ENCODE measurements at regions not wholly inside any gene's neighbourhood (a gene's known extent, or its start where the extent isn't known, plus 50 kb on each side); places are given as distances from the start of the nearest gene placed in this dataset.
"Not testable (repeated sequence)": the region's sequence is repeated elsewhere in the genome, so short reads cannot be mapped to it uniquely, and the experiment has no call there.

DNA sequence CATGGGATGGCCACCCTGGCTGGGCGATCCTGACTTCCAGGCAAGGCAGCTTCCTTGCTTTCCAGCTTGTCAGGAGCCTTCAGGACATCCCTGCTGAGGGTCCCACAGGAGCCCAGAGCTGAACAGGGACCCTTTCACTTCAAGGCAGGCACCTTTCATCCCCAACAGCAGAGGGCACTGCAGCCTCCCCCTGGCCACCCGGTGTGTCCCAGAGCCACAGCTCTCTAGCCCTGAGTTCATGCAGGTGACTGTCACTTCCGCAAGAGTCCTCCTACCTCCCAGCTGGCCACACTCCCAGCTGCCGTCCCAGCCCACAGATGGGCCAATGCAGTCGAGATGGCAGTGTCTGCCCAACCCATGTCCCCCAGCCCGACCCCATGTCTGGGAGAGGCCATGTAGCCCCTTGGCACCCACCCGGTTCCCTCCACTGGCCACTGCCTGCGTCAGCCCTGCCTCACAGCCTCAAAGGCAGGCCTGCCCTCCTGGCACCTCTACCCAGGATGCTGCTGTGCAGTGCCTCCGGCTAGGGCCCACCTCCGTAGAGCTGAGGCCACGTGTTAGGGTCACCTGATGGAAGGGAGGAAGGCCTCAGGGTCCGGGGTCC is 248.3 kb downstream of the CCDC74A start:
- not testable (repeated sequence) for H2AFZ ChIP-seq (ENCODE audit: low read depth, low read length)
- TF ChIP-seq, protein P1, sequence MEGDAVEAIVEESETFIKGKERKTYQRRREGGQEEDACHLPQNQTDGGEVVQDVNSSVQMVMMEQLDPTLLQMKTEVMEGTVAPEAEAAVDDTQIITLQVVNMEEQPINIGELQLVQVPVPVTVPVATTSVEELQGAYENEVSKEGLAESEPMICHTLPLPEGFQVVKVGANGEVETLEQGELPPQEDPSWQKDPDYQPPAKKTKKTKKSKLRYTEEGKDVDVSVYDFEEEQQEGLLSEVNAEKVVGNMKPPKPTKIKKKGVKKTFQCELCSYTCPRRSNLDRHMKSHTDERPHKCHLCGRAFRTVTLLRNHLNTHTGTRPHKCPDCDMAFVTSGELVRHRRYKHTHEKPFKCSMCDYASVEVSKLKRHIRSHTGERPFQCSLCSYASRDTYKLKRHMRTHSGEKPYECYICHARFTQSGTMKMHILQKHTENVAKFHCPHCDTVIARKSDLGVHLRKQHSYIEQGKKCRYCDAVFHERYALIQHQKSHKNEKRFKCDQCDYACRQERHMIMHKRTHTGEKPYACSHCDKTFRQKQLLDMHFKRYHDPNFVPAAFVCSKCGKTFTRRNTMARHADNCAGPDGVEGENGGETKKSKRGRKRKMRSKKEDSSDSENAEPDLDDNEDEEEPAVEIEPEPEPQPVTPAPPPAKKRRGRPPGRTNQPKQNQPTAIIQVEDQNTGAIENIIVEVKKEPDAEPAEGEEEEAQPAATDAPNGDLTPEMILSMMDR (IDR thresholded peaks at IDR 0.05; ENCODE audit: low read depth, low read length), result 0 out of 2 replicates have a peak, but pooled peaks have one; percentile 5

DNA sequence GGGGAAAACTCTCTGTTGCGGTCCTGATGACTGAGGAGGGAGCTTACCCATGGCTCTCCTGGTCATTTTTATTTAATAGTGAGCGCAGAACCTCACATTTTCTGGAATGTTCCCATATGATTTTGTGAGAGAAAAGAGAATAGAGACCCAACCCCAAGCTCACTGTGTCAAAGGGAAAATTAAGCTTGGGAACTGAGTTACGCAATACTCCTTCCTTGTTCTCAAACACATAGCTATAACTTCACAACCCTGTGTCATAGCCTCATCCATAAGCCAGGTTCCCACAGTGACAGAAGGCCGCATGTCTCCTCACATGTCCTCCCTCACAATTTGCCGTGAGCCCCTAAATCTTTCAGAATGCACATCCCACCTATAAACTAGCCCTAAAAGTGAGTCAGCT is 252.8 kb downstream of the CCDC74A start:
- not testable (repeated sequence) for H3K27me3 ChIP-seq (ENCODE audit: low read depth, low read length); H3K9me3 ChIP-seq (ENCODE audit: insufficient read depth, low read length); H4K20me1 ChIP-seq (ENCODE audit: insufficient read depth, low read length); H2AFZ ChIP-seq (ENCODE audit: low read depth, low read length); H3K4me1 ChIP-seq (ENCODE audit: low read length); H3K4me3 ChIP-seq (ENCODE audit: low read length); H3K27ac ChIP-seq (ENCODE audit: low read length); H3K4me2 ChIP-seq (ENCODE audit: low read length); H3K36me3 ChIP-seq (replicated peaks; ENCODE audit: low read depth, low read length); H3K79me2 ChIP-seq (ENCODE audit: low read length); H3K9ac ChIP-seq (ENCODE audit: low read length)

More for the DNA sequence above, 248.3 kb downstream of the CCDC74A start:
- not testable (repeated sequence) for H3K36me3 ChIP-seq (replicated peaks; ENCODE audit: low read depth, low read length); H3K9ac ChIP-seq (ENCODE audit: low read length); H4K20me1 ChIP-seq (ENCODE audit: insufficient read depth, low read length); H3K9me3 ChIP-seq (ENCODE audit: insufficient read depth, low read length); H3K4me1 ChIP-seq (ENCODE audit: low read length); H3K27ac ChIP-seq (ENCODE audit: low read length); H3K27me3 ChIP-seq (ENCODE audit: low read depth, low read length); H3K4me2 ChIP-seq (ENCODE audit: low read length); H3K79me2 ChIP-seq (ENCODE audit: low read length); H3K4me3 ChIP-seq (ENCODE audit: low read length)

DNA sequence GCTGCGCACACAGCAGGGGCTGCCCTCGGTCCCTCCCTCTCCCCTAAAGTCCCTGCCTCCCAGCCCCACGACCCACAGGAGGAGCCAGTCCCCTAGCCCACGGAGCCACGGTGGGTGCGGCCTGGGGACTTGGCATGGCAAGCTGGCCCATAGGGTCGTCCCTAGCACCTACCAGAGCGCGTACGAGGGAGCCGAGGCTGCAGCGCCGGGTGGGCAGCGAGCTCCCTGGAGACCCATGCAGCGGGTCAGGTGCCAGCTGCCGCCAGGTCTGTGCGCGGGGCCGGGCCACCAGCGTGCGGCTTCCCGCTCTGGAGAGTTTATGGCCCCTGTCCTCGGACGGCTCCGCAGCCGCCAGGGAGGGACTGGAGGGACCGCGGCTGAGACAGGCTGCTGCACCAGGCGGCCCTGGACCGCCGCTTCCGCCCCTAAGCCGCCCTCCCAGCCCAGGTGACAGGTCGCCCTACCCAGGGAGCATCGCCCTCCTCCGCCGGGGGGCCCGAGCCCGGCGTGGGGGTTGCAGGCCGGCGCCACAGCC is 273.6 kb downstream of the CCDC74A start:
- TF ChIP-seq EZH2phosphoT487 (IDR thresholded peaks at IDR 0.05; ENCODE audit: low read depth), result no peak
- TF ChIP-seq, protein P1 (IDR thresholded peaks at IDR 0.05; ENCODE audit: low read depth, low read length), result no peak
- Histone ChIP-seq H3K9me3 (ENCODE audit: insufficient read depth, low read length) (no peaks in the 10 kb centered on the region), H3K79me2 (ENCODE audit: low read length) (no peaks in the 10 kb centered on the region), H3K4me1 (ENCODE audit: low read length) (no peaks in the 10 kb centered on the region), H3K9ac (ENCODE audit: low read length) (no peak overlapping the region), H3K36me3 (replicated peaks; ENCODE audit: low read depth, low read length) (no peaks in the 10 kb centered on the region), H2AFZ (ENCODE audit: low read depth, low read length) (no peak overlapping the region), H3K27ac (ENCODE audit: low read length) (no peak overlapping the region), H3K27me3 (ENCODE audit: low read depth, low read length) (no peaks in the 10 kb centered on the region), H3K4me2 (ENCODE audit: low read length) (peak overlapping the region; percentile 65), H3K4me3 (ENCODE audit: low read length) (peak overlapping the region; percentile 95; the same call in 1 of the 2 replicates), H4K20me1 (ENCODE audit: insufficient read depth, low read length) (no peaks in the 10 kb centered on the region)

- H3K9ac ChIP-seq (ENCODE audit: low read length), result peak overlapping the region; percentile 69
- not testable (repeated sequence) for H3K79me2 ChIP-seq (ENCODE audit: low read length); H3K27me3 ChIP-seq (ENCODE audit: low read depth, low read length); H3K27ac ChIP-seq (ENCODE audit: low read length); H3K36me3 ChIP-seq (replicated peaks; ENCODE audit: low read depth, low read length); H3K4me1 ChIP-seq (ENCODE audit: low read length); H3K9me3 ChIP-seq (ENCODE audit: insufficient read depth, low read length); H4K20me1 ChIP-seq (ENCODE audit: insufficient read depth, low read length)
- H3K4me3 ChIP-seq (ENCODE audit: low read length), result peak overlapping the region; percentile 95
- peak overlapping the region; percentile 98 for H2AFZ ChIP-seq (ENCODE audit: low read depth, low read length)
- peak overlapping the region; percentile 86 for H3K4me2 ChIP-seq (ENCODE audit: low read length)
- TF ChIP-seq, protein P1 (IDR thresholded peaks at IDR 0.05; ENCODE audit: low read depth, low read length), result peak; percentile 54
Measured at GRCh38 chr2:131801745-131802350, 274.2 kb downstream of the CCDC74A start.

- not testable (repeated sequence) for H3K36me3 ChIP-seq (replicated peaks; ENCODE audit: low read depth, low read length); H3K4me1 ChIP-seq (ENCODE audit: low read length); H3K79me2 ChIP-seq (ENCODE audit: low read length); H3K9me3 ChIP-seq (ENCODE audit: insufficient read depth, low read length); H4K20me1 ChIP-seq (ENCODE audit: insufficient read depth, low read length); H3K27ac ChIP-seq (ENCODE audit: low read length); H3K27me3 ChIP-seq (ENCODE audit: low read depth, low read length)
- peak overlapping the region; percentile 69 for H3K9ac ChIP-seq (ENCODE audit: low read length)
- H3K4me3 ChIP-seq (ENCODE audit: low read length), result peak overlapping the region; percentile 95
- H3K4me2 ChIP-seq (ENCODE audit: low read length), result peak overlapping the region; percentile 86
- H2AFZ ChIP-seq (ENCODE audit: low read depth, low read length), result peak overlapping the region; percentile 98
Measured at GRCh38 chr2:131802351-131802836, 274.7 kb downstream of the CCDC74A start.

GRCh38 chr2:131803237-131803636 is 275.5 kb downstream of the CCDC74A start:
- H3K27me3 ChIP-seq (ENCODE audit: low read depth, low read length); H3K9ac ChIP-seq (ENCODE audit: low read length); H3K4me2 ChIP-seq (ENCODE audit: low read length); H3K79me2 ChIP-seq (ENCODE audit: low read length); H3K4me1 ChIP-seq (ENCODE audit: low read length); H3K4me3 ChIP-seq (ENCODE audit: low read length); H3K9me3 ChIP-seq (ENCODE audit: insufficient read depth, low read length); H2AFZ ChIP-seq (ENCODE audit: low read depth, low read length); H3K36me3 ChIP-seq (replicated peaks; ENCODE audit: low read depth, low read length); H3K27ac ChIP-seq (ENCODE audit: low read length); H4K20me1 ChIP-seq (ENCODE audit: insufficient read depth, low read length): not testable (repeated sequence)

DNA sequence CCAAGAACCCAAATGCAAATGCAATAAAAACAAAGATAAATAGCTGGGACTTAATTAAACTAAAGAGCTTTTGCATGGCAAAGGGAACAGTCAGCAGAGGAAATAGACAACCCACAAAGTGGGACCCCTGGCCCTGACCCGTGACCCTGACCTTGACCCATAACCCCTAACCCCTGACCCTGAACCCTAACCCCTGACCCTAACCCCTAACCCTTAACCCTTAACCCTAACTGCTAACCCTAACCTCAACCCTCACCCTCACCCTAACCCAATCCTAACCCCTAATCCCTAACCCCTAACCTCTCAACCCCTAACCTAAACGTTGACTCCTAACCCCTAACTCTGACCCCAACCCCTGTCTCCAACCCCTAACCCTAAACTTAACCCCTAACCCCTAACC is 284.9 kb downstream of the CCDC74A start:
- H3K9ac ChIP-seq (ENCODE audit: low read length); H4K20me1 ChIP-seq (ENCODE audit: insufficient read depth, low read length); H3K27ac ChIP-seq (ENCODE audit: low read length); H3K27me3 ChIP-seq (ENCODE audit: low read depth, low read length); H3K9me3 ChIP-seq (ENCODE audit: insufficient read depth, low read length); H3K79me2 ChIP-seq (ENCODE audit: low read length); H3K36me3 ChIP-seq (replicated peaks; ENCODE audit: low read depth, low read length); H3K4me3 ChIP-seq (ENCODE audit: low read length); H3K4me2 ChIP-seq (ENCODE audit: low read length); H2AFZ ChIP-seq (ENCODE audit: low read depth, low read length); H3K4me1 ChIP-seq (ENCODE audit: low read length): not testable (repeated sequence)

Data from OCI-LY3 (cell line).